ENCODE measurements at regions not wholly inside any gene's neighbourhood (a gene's known extent, or its start where the extent isn't known, plus 50 kb on each side); places are given as distances from the start of the nearest gene placed in this dataset.

GRCh38 chr4:100786481-100786880, 268.7 kb upstream of the EMCN start:
- H3K9me3 ChIP-seq (ENCODE audit: control insufficient read depth in 4 of 4, insufficient read depth in 3 of 4, low read length in 3 of 4) = no peaks in the 10 kb centered on the region
- peak in 2 of 3 donors; percentile 4 to 35 for DNase-seq
- no peak for ATAC-seq (ENCODE audit: insufficient read depth, low FRiP score)
- H3K4me1 ChIP-seq (ENCODE audit: control insufficient read depth in 5 of 5, insufficient read depth in 5 of 5, low read length in 5 of 5) = peaks cover 0 to 2% (median 0%) of the 10 kb centered on the region in 5 donors
- WGBS, 2 donors = 38 to 58% methylated on average over 1 of the region's 1 CpG
- no peaks in the 10 kb centered on the region for H3K27me3 ChIP-seq (ENCODE audit: control insufficient read depth in 3 of 3, insufficient read depth in 3 of 3, low read length in 2 of 3)
- H3K4me3 ChIP-seq = no peak overlapping the region
- H3K36me3 ChIP-seq (ENCODE audit: control insufficient read depth in 4 of 4, insufficient read depth in 4 of 4, low read length in 4 of 4) = no peaks in the 10 kb centered on the region
- H3K9ac ChIP-seq (ENCODE audit: insufficient read depth in 1 of 2, low read length in 2 of 2) = no peak overlapping the region
- H3K27ac ChIP-seq (ENCODE audit: low read depth in 1 of 2, low read length in 1 of 2) = no peak overlapping the region
- no peak for TF ChIP-seq CTCF (IDR thresholded peaks at IDR 0.05; ENCODE audit: control extremely low read depth, extremely low read depth)

GRCh38 chr4:100782356-100782755, 264.5 kb upstream of the EMCN start:
- no peak for DNase-seq

GRCh38 chr4:100781435-100781834, 263.6 kb upstream of the EMCN start:
- ATAC-seq (ENCODE audit: insufficient read depth, low FRiP score) = no peak
- no peak for DNase-seq
- TF ChIP-seq CTCF (IDR thresholded peaks at IDR 0.05; ENCODE audit: control extremely low read depth, extremely low read depth) = no peak

More at GRCh38 chr4:100782356-100782755, 264.5 kb upstream of the EMCN start:
- no peak overlapping the region for H3K4me3 ChIP-seq
- H3K4me1 ChIP-seq (ENCODE audit: control insufficient read depth in 5 of 5, insufficient read depth in 5 of 5, low read length in 5 of 5) = peaks cover 0 to 2% (median 0%) of the 10 kb centered on the region in 5 donors
- no peaks in the 10 kb centered on the region for H3K36me3 ChIP-seq (ENCODE audit: control insufficient read depth in 4 of 4, insufficient read depth in 4 of 4, low read length in 4 of 4)
- H3K27me3 ChIP-seq (ENCODE audit: control insufficient read depth in 3 of 3, insufficient read depth in 3 of 3, low read length in 2 of 3) = no peaks in the 10 kb centered on the region
- peaks cover 0 to 13% (median 0%) of the 10 kb centered on the region in 4 donors for H3K9me3 ChIP-seq (ENCODE audit: control insufficient read depth in 4 of 4, insufficient read depth in 3 of 4, low read length in 3 of 4)
- no peak for TF ChIP-seq CTCF (IDR thresholded peaks at IDR 0.05; ENCODE audit: control extremely low read depth, extremely low read depth)
- WGBS, 2 donors = 26 to 40% methylated on average over 5 of the region's 5 CpGs
- no peak overlapping the region for H3K9ac ChIP-seq (ENCODE audit: insufficient read depth in 1 of 2, low read length in 2 of 2)
- no peak overlapping the region for H3K27ac ChIP-seq (ENCODE audit: low read depth in 1 of 2, low read length in 1 of 2)
- no peak for ATAC-seq (ENCODE audit: insufficient read depth, low FRiP score)

GRCh38 chr4:100780126-100780525, 262.3 kb upstream of the EMCN start:
- Histone ChIP-seq H3K9me3 (ENCODE audit: control insufficient read depth in 4 of 4, insufficient read depth in 3 of 4, low read length in 3 of 4) (peaks cover 0 to 13% (median 1%) of the 10 kb centered on the region in 4 donors), H3K27me3 (ENCODE audit: control insufficient read depth in 3 of 3, insufficient read depth in 3 of 3, low read length in 2 of 3) (no peaks in the 10 kb centered on the region), H3K4me1 (ENCODE audit: control insufficient read depth in 5 of 5, insufficient read depth in 5 of 5, low read length in 5 of 5) (no peaks in the 10 kb centered on the region), H3K4me3 (no peak overlapping the region), H3K36me3 (ENCODE audit: control insufficient read depth in 4 of 4, insufficient read depth in 4 of 4, low read length in 4 of 4) (no peaks in the 10 kb centered on the region), H3K9ac (ENCODE audit: insufficient read depth in 1 of 2, low read length in 2 of 2) (no peak overlapping the region), H3K27ac (ENCODE audit: low read depth in 1 of 2, low read length in 1 of 2) (no peak overlapping the region)
- TF ChIP-seq CTCF (IDR thresholded peaks at IDR 0.05; ENCODE audit: control extremely low read depth, extremely low read depth) = no peak
- ATAC-seq (ENCODE audit: insufficient read depth, low FRiP score) (no peak), DNase-seq (no peak)

More at GRCh38 chr4:100781435-100781834, 263.6 kb upstream of the EMCN start:
- Histone ChIP-seq H3K27ac (ENCODE audit: low read depth in 1 of 2, low read length in 1 of 2) (no peak overlapping the region), H3K4me3 (no peak overlapping the region), H3K27me3 (ENCODE audit: control insufficient read depth in 3 of 3, insufficient read depth in 3 of 3, low read length in 2 of 3) (no peaks in the 10 kb centered on the region), H3K4me1 (ENCODE audit: control insufficient read depth in 5 of 5, insufficient read depth in 5 of 5, low read length in 5 of 5) (no peaks in the 10 kb centered on the region), H3K36me3 (ENCODE audit: control insufficient read depth in 4 of 4, insufficient read depth in 4 of 4, low read length in 4 of 4) (no peaks in the 10 kb centered on the region), H3K9me3 (ENCODE audit: control insufficient read depth in 4 of 4, insufficient read depth in 3 of 4, low read length in 3 of 4) (peaks cover 0 to 13% (median 0%) of the 10 kb centered on the region in 4 donors), H3K9ac (ENCODE audit: insufficient read depth in 1 of 2, low read length in 2 of 2) (no peak overlapping the region)

All from lung (tissue), 11 donors.